Stimulated activated naive B cell treated with anti-CD40 and anti-IgM and Interleukin-4, amounts not matched to agents 10 μg/mL and 1 μg/mL and 100 μg/mL, for 72 hours (primary cell): ENCODE measurements at regions not wholly inside any gene's neighbourhood (a gene's known extent, or its start where the extent isn't known, plus 50 kb on each side); places are given as distances from the start of the nearest gene placed in this dataset.

ENCODE experiments used
- ATAC-seq, 2 donors: fragments of 150-1000 bp; cut with Tn5 transposase; replicated peaks; 2 replicates each; pipeline ENCODE4 v1.10.0; 2021; ENCODE audit warnings: moderate library complexity in 1 of 2
- DNase-seq: peaks from one replicate; pipeline ENCODE4 v3.0.0; 2021
- H3K27ac Mint-ChIP-seq: one replicate; pipeline ENCODE4 v1.8.0; 2022; ENCODE audit warnings: mild to moderate bottlenecking, mixed read lengths
- H3K27me3 Mint-ChIP-seq, 2 donors: one replicate each; pipeline ENCODE4 v1.8.0; 2022; ENCODE audit warnings: mixed read lengths in 2 of 2
- H3K36me3 Mint-ChIP-seq, 2 donors: one replicate each; pipeline ENCODE4 v1.8.0; 2022; ENCODE audit warnings: mixed read lengths in 2 of 2, mild to moderate bottlenecking in 1 of 2
- H3K4me1 Mint-ChIP-seq, 2 donors: one replicate each; pipeline ENCODE4 v1.8.0; 2022; ENCODE audit warnings: mixed read lengths in 2 of 2, mild to moderate bottlenecking in 1 of 2
- H3K4me3 Mint-ChIP-seq, 2 donors: one replicate each; pipeline ENCODE4 v1.8.0; 2022; ENCODE audit warnings: mild to moderate bottlenecking in 2 of 2, mixed read lengths in 2 of 2, moderate library complexity in 1 of 2
- H3K9me3 Mint-ChIP-seq, 2 donors: one replicate each; pipeline ENCODE4 v1.8.0; 2022; ENCODE audit warnings: mixed read lengths in 2 of 2, mild to moderate bottlenecking in 1 of 2

- Mint-ChIP-seq H3K27me3 (no peaks in the 10 kb centered on the region), H3K36me3 (no peaks in the 10 kb centered on the region), H3K4me1 (no peaks in the 10 kb centered on the region), H3K4me3 (no peak overlapping the region), H3K9me3 (no peaks in the 10 kb centered on the region), H3K27ac (no peak overlapping the region)
- ATAC-seq: no peak
- no peak for DNase-seq
These were observed 181.2 kb upstream of the EPHA3 start for GRCh38 chr3:88926221-88926620.

- no peaks in the 10 kb centered on the region for H3K36me3 Mint-ChIP-seq
- H3K9me3 Mint-ChIP-seq: no peaks in the 10 kb centered on the region
- no peaks in the 10 kb centered on the region for H3K4me1 Mint-ChIP-seq
- ATAC-seq (no peak), DNase-seq (no peak)
- no peak overlapping the region for H3K4me3 Mint-ChIP-seq
- no peaks in the 10 kb centered on the region for H3K27me3 Mint-ChIP-seq
- H3K27ac Mint-ChIP-seq: no peak overlapping the region
These were observed 176.8 kb upstream of the EPHA3 start for GRCh38 chr3:88930611-88931010.

GRCh38 chr3:88936831-88937230 is 170.6 kb upstream of the EPHA3 start:
- H3K27ac Mint-ChIP-seq: no peak overlapping the region
- no peaks in the 10 kb centered on the region for H3K27me3 Mint-ChIP-seq
- H3K36me3 Mint-ChIP-seq: no peaks in the 10 kb centered on the region
- ATAC-seq (no peak), DNase-seq (no peak)
- H3K4me3 Mint-ChIP-seq: no peak overlapping the region
- peaks cover 0 to 7% of the 10 kb centered on the region in 2 donors for H3K9me3 Mint-ChIP-seq
- H3K4me1 Mint-ChIP-seq: no peaks in the 10 kb centered on the region

- Mint-ChIP-seq H3K4me3 (no peak overlapping the region), H3K9me3 (peaks cover 0 to 7% of the 10 kb centered on the region in 2 donors), H3K36me3 (no peaks in the 10 kb centered on the region), H3K27ac (no peak overlapping the region), H3K4me1 (no peaks in the 10 kb centered on the region), H3K27me3 (no peaks in the 10 kb centered on the region)
- ATAC-seq: no peak
- DNase-seq: no peak
These were observed 167.1 kb upstream of the EPHA3 start for GRCh38 chr3:88940296-88940695.

GRCh38 chr3:88947013-88947412 is 160.4 kb upstream of the EPHA3 start:
- no peak for DNase-seq
- no peak for ATAC-seq
- Mint-ChIP-seq H3K4me1 (no peaks in the 10 kb centered on the region), H3K9me3 (no peaks in the 10 kb centered on the region), H3K36me3 (no peaks in the 10 kb centered on the region), H3K27ac (no peak overlapping the region), H3K4me3 (no peak overlapping the region), H3K27me3 (no peaks in the 10 kb centered on the region)

- no peak for ATAC-seq
These were observed 152.6 kb upstream of the EPHA3 start for GRCh38 chr3:88954853-88955252.

GRCh38 chr3:88955274-88955673 is 152.1 kb upstream of the EPHA3 start:
- ATAC-seq: no peak
- no peaks in the 10 kb centered on the region for H3K36me3 Mint-ChIP-seq
- no peak overlapping the region for H3K27ac Mint-ChIP-seq
- no peaks in the 10 kb centered on the region for H3K9me3 Mint-ChIP-seq
- no peak for DNase-seq
- no peaks in the 10 kb centered on the region for H3K27me3 Mint-ChIP-seq
- no peaks in the 10 kb centered on the region for H3K4me1 Mint-ChIP-seq
- H3K4me3 Mint-ChIP-seq: no peak overlapping the region

More at GRCh38 chr3:88954853-88955252, 152.6 kb upstream of the EPHA3 start:
- Mint-ChIP-seq H3K27ac (no peak overlapping the region), H3K9me3 (no peaks in the 10 kb centered on the region), H3K4me3 (no peak overlapping the region), H3K4me1 (no peaks in the 10 kb centered on the region), H3K27me3 (no peaks in the 10 kb centered on the region), H3K36me3 (no peaks in the 10 kb centered on the region)
- no peak for DNase-seq

GRCh38 chr3:88957711-88958439 is 149.5 kb upstream of the EPHA3 start:
- no peak overlapping the region for H3K4me3 Mint-ChIP-seq
- no peaks in the 10 kb centered on the region for H3K36me3 Mint-ChIP-seq
- DNase-seq (no peak), ATAC-seq (no peak)
- no peaks in the 10 kb centered on the region for H3K4me1 Mint-ChIP-seq
- no peaks in the 10 kb centered on the region for H3K27me3 Mint-ChIP-seq
- H3K9me3 Mint-ChIP-seq: no peaks in the 10 kb centered on the region
- no peak overlapping the region for H3K27ac Mint-ChIP-seq

GRCh38 chr3:88960019-88960418 is 147.4 kb upstream of the EPHA3 start:
- H3K27ac Mint-ChIP-seq: no peak overlapping the region
- no peak for ATAC-seq
- no peaks in the 10 kb centered on the region for H3K9me3 Mint-ChIP-seq
- no peaks in the 10 kb centered on the region for H3K36me3 Mint-ChIP-seq
- no peak overlapping the region for H3K4me3 Mint-ChIP-seq
- no peaks in the 10 kb centered on the region for H3K27me3 Mint-ChIP-seq
- H3K4me1 Mint-ChIP-seq: no peaks in the 10 kb centered on the region
- no peak for DNase-seq

GRCh38 chr3:88963003-88963402 is 144.4 kb upstream of the EPHA3 start:
- Mint-ChIP-seq H3K27me3 (no peaks in the 10 kb centered on the region), H3K4me1 (no peaks in the 10 kb centered on the region), H3K4me3 (no peak overlapping the region), H3K9me3 (no peaks in the 10 kb centered on the region), H3K36me3 (no peaks in the 10 kb centered on the region), H3K27ac (no peak overlapping the region)
- ATAC-seq (no peak), DNase-seq (no peak)

GRCh38 chr3:88979760-88980159 is 127.7 kb upstream of the EPHA3 start:
- DNase-seq: no peak
- no peaks in the 10 kb centered on the region for H3K36me3 Mint-ChIP-seq
- peaks cover 0 to 2% of the 10 kb centered on the region in 2 donors for H3K9me3 Mint-ChIP-seq
- no peaks in the 10 kb centered on the region for H3K27me3 Mint-ChIP-seq
- ATAC-seq: no peak
- H3K4me1 Mint-ChIP-seq: no peaks in the 10 kb centered on the region
- no peak overlapping the region for H3K27ac Mint-ChIP-seq
- H3K4me3 Mint-ChIP-seq: no peak overlapping the region

GRCh38 chr3:88983458-88983857 is 124.0 kb upstream of the EPHA3 start:
- no peak for DNase-seq

GRCh38 chr3:88984256-88984655 is 123.2 kb upstream of the EPHA3 start:
- ATAC-seq: no peak
- Mint-ChIP-seq H3K36me3 (no peaks in the 10 kb centered on the region), H3K4me3 (no peak overlapping the region), H3K27ac (no peak overlapping the region), H3K4me1 (no peaks in the 10 kb centered on the region), H3K27me3 (no peaks in the 10 kb centered on the region), H3K9me3 (no peaks in the 10 kb centered on the region)
- DNase-seq: no peak

More at GRCh38 chr3:88983458-88983857, 124.0 kb upstream of the EPHA3 start:
- ATAC-seq: no peak
- Mint-ChIP-seq H3K36me3 (no peaks in the 10 kb centered on the region), H3K4me3 (no peak overlapping the region), H3K4me1 (no peaks in the 10 kb centered on the region), H3K27me3 (no peaks in the 10 kb centered on the region), H3K9me3 (no peaks in the 10 kb centered on the region), H3K27ac (no peak overlapping the region)

GRCh38 chr3:88984832-88985231 is 122.6 kb upstream of the EPHA3 start:
- Mint-ChIP-seq H3K27ac (no peak overlapping the region), H3K4me1 (no peaks in the 10 kb centered on the region), H3K9me3 (no peaks in the 10 kb centered on the region), H3K27me3 (no peaks in the 10 kb centered on the region), H3K36me3 (no peaks in the 10 kb centered on the region), H3K4me3 (no peak overlapping the region)
- ATAC-seq (no peak), DNase-seq (no peak)

GRCh38 chr3:88985491-88985890 is 121.9 kb upstream of the EPHA3 start:
- H3K27ac Mint-ChIP-seq: no peak overlapping the region
- no peak for DNase-seq
- no peak overlapping the region for H3K4me3 Mint-ChIP-seq
- H3K36me3 Mint-ChIP-seq: no peaks in the 10 kb centered on the region
- H3K9me3 Mint-ChIP-seq: no peaks in the 10 kb centered on the region
- no peak for ATAC-seq
- no peaks in the 10 kb centered on the region for H3K4me1 Mint-ChIP-seq
- H3K27me3 Mint-ChIP-seq: no peaks in the 10 kb centered on the region

- no peaks in the 10 kb centered on the region for H3K27me3 Mint-ChIP-seq
- H3K4me1 Mint-ChIP-seq: no peaks in the 10 kb centered on the region
- no peak overlapping the region for H3K27ac Mint-ChIP-seq
- no peak for DNase-seq
- H3K36me3 Mint-ChIP-seq: no peaks in the 10 kb centered on the region
- no peak for ATAC-seq
- no peaks in the 10 kb centered on the region for H3K9me3 Mint-ChIP-seq
- H3K4me3 Mint-ChIP-seq: no peak overlapping the region
These were observed 120.6 kb upstream of the EPHA3 start for GRCh38 chr3:88986834-88987233.
